IMR-90 (cell line): ENCODE measurements at regions not wholly inside any gene's neighbourhood (a gene's known extent, or its start where the extent isn't known, plus 50 kb on each side); places are given as distances from the start of the nearest gene placed in this dataset.

ENCODE experiments used
- ATAC-seq: fragments of 200-7000 bp; cut with Tn5 transposase; 2 replicates; pipeline ENCODE4 v1.9.1; 2020; ENCODE audit warnings: low read depth, mild to moderate bottlenecking, moderate library complexity
- BruUV-seq: library from RNA; stranded (reverse); fragments of 400-500 nt; replicated peaks from 2 replicates; lab custom pipeline; 2021; lab: Mats Ljungman, UMichigan
- CTCF ChIA-PET: fragments of 300-600 bp; formaldehyde crosslinking; extraction: SDS; loops from one replicate; lab custom pipeline; 2021; ENCODE audit warnings: antibody characterized with exemption; lab: Yijun Ruan, JAX
- POLR2A ChIA-PET: fragments of 300-600 bp; sonication (Branson Sonifier 250); formaldehyde crosslinking; loops from one replicate; lab custom pipeline; 2022; ENCODE audit warnings: antibody characterized with exemption; ENCODE audit not compliant: unreplicated experiment; lab: Charles Lee
- DNase-seq: peaks from one replicate; pipeline ENCODE4 v3.0.0; 2013
- H2AFZ ChIP-seq: replicated peaks from 2 replicates; pipeline ENCODE3; 2013; ENCODE audit warnings: low read length, mild to moderate bottlenecking; ENCODE audit not compliant: poor library complexity
- H2AK5ac ChIP-seq: 2 replicates; pipeline ENCODE4 v1.6.1; 2013; ENCODE audit warnings: low read depth, low read length, inconsistent platforms
- H2AK9ac ChIP-seq: replicated peaks from 2 replicates; pipeline ENCODE3; 2013; ENCODE audit warnings: mild to moderate bottlenecking, low read depth, low read length, moderate library complexity; ENCODE audit not compliant: poor library complexity
- H2BK120ac ChIP-seq: 2 replicates; pipeline ENCODE4 v1.6.1; 2013; ENCODE audit warnings: low read depth, low read length, inconsistent platforms
- H2BK15ac ChIP-seq: 3 replicates; pipeline ENCODE4 v1.6.1; 2013; ENCODE audit warnings: low read depth, low read length, inconsistent platforms
- H2BK20ac ChIP-seq: 2 replicates; pipeline ENCODE4 v1.6.1; 2013; ENCODE audit warnings: low read depth, mild to moderate bottlenecking, inconsistent platforms, low read length, moderate library complexity
- H2BK5ac ChIP-seq: 2 replicates; pipeline ENCODE4 v1.6.1; 2013; ENCODE audit warnings: mild to moderate bottlenecking, low read depth, low read length, inconsistent platforms; ENCODE audit not compliant: poor library complexity, severe bottlenecking
- H3K14ac ChIP-seq: replicated peaks from 2 replicates; pipeline ENCODE4 v1.6.1; 2013; ENCODE audit warnings: low read depth, low read length, inconsistent platforms
- H3K18ac ChIP-seq: 2 replicates; pipeline ENCODE4 v1.6.1; 2013; ENCODE audit warnings: low read depth, low read length, control low read depth
- H3K23ac ChIP-seq: 2 replicates; pipeline ENCODE4 v1.6.1; 2013; ENCODE audit warnings: low read depth, low read length, inconsistent platforms
- H3K27ac ChIP-seq: 2 replicates; pipeline ENCODE4 v1.5.1; 2013; ENCODE audit warnings: mild to moderate bottlenecking, control low read depth, low read length; ENCODE audit not compliant: insufficient read depth
- H3K27me3 ChIP-seq: 2 replicates; pipeline ENCODE4 v1.6.1; 2013; ENCODE audit warnings: low read length; ENCODE audit not compliant: control insufficient read depth, insufficient read depth
- H3K36me3 ChIP-seq: 2 replicates; pipeline ENCODE4 v1.6.1; 2013; ENCODE audit warnings: low read length, mixed read lengths; ENCODE audit not compliant: control insufficient read depth, insufficient read depth
- H3K4ac ChIP-seq: 2 replicates; pipeline ENCODE4 v1.6.1; 2013; ENCODE audit warnings: low read depth, low read length, inconsistent platforms
- H3K4me1 ChIP-seq: 2 replicates; pipeline ENCODE4 v1.6.1; 2013; ENCODE audit warnings: low read length, mixed read lengths; ENCODE audit not compliant: control insufficient read depth, insufficient read depth
- H3K4me2 ChIP-seq: 2 replicates; pipeline ENCODE4 v1.6.1; 2013; ENCODE audit warnings: low read depth, mild to moderate bottlenecking, control low read depth, low read length, moderate library complexity
- H3K4me3 ChIP-seq: 2 replicates; pipeline ENCODE4 v1.5.1; 2013; ENCODE audit warnings: low read depth, mild to moderate bottlenecking, control low read depth, low read length, moderate library complexity; ENCODE audit not compliant: insufficient read depth
- H3K56ac ChIP-seq: 2 replicates; pipeline ENCODE4 v1.6.1; 2013; ENCODE audit warnings: low read length, inconsistent platforms; ENCODE audit not compliant: insufficient read depth; ENCODE audit errors: extremely low read depth
- H3K79me1 ChIP-seq, 2 experiments: 2 replicates each; pipeline ENCODE4 v1.6.1; 2013; ENCODE audit warnings: low read length in 2 of 2, inconsistent platforms in 1 of 2, low read depth in 1 of 2
- H3K9ac ChIP-seq: 2 replicates; pipeline ENCODE4 v1.6.1; 2013; ENCODE audit warnings: low read depth, low read length, control low read depth
- H3K9me1 ChIP-seq: 2 replicates; pipeline ENCODE4 v1.6.1; 2013; ENCODE audit warnings: low read length, inconsistent platforms; ENCODE audit not compliant: insufficient read depth
- H3K9me3 ChIP-seq: 2 replicates; pipeline ENCODE4 v1.6.1; 2013; ENCODE audit warnings: low read length; ENCODE audit not compliant: control insufficient read depth, insufficient read depth
- H4K20me1 ChIP-seq: 2 replicates; pipeline ENCODE4 v1.6.1; 2013; ENCODE audit warnings: low read length, inconsistent platforms; ENCODE audit not compliant: insufficient read depth
- H4K5ac ChIP-seq: 2 replicates; pipeline ENCODE4 v1.6.1; 2013; ENCODE audit warnings: mild to moderate bottlenecking, low read depth, low read length, control low read depth
- H4K8ac ChIP-seq, 2 experiments: 2 replicates each; pipeline ENCODE4 v1.6.1; 2013; ENCODE audit warnings: low read depth in 2 of 2, low read length in 2 of 2, control low read depth in 1 of 2, inconsistent platforms in 1 of 2
- H4K91ac ChIP-seq: 2 replicates; pipeline ENCODE4 v1.6.1; 2013; ENCODE audit warnings: low read depth, low read length, inconsistent platforms; ENCODE audit not compliant: insufficient read depth
- FOS ChIP-seq: fragments of 150-350 bp; IDR thresholded peaks from 2 replicates; pipeline ENCODE4 v1.6.1; 2016; ENCODE audit warnings: low read depth, low read length
- MAZ ChIP-seq: IDR thresholded peaks from 2 replicates; pipeline ENCODE4 v1.6.1; 2012; ENCODE audit warnings: low read depth, mild to moderate bottlenecking, low read length, improper control_type of control experiment, moderate library complexity, borderline replicate concordance
- NFE2L2 ChIP-seq: fragments of 150-350 bp; IDR thresholded peaks from 2 replicates; pipeline ENCODE4 v1.6.1; 2016; ENCODE audit warnings: low read depth, mild to moderate bottlenecking, low read length
- RAD21 ChIP-seq: IDR thresholded peaks from 2 replicates; pipeline ENCODE4 v1.6.1; 2012; ENCODE audit warnings: low read length, improper control_type of control experiment
- RCOR1 ChIP-seq: IDR thresholded peaks from 2 replicates; pipeline ENCODE4 v1.6.1; 2012; ENCODE audit warnings: mild to moderate bottlenecking, low read length, improper control_type of control experiment; ENCODE audit not compliant: insufficient replicate concordance
- RFX5 ChIP-seq: IDR thresholded peaks from 2 replicates; pipeline ENCODE4 v1.8.0; 2012; ENCODE audit warnings: low read depth, mild to moderate bottlenecking, low read length, moderate library complexity
- WGBS, 2 experiments: methylation state at CpG; one replicate each; pipeline versions ENCODE4 v1.1.5 to v1.1.7; 2013; ENCODE audit warnings: missing lambda C conversion rate in 2 of 2; ENCODE audit not compliant: insufficient read length in 1 of 2; ENCODE audit errors: extremely low coverage in 2 of 2; 5-methylcytosine and 5-hydroxymethylcytosine counted together
- dilution Hi-C: fragments of 300-500 bp; cut with HindIII; formaldehyde crosslinking; loops from one replicate; pipeline ENCODE4 v1.14.3; 2018; ENCODE audit warnings: low sequenced_read_pairs; ENCODE audit not compliant: unreplicated experiment
- in situ Hi-C: fragments of 300-500 bp; cut with MboI; formaldehyde crosslinking; loops from 3 replicates; pipeline ENCODE4 v1.14.3; 2019; ENCODE audit warnings: low sequenced_read_pairs, inconsistent platforms, mixed read lengths
- intact Hi-C: fragments of 100-400 bp; cut with micrococcal nuclease; formaldehyde crosslinking; loops from 2 replicates; pipeline ENCODE4 v1.10.0; 2022
- TF ChIP-seq, protein P1 (sequence below): fragments of 150-350 bp; IDR thresholded peaks from 2 replicates; pipeline ENCODE4 v1.6.1; 2017; ENCODE audit warnings: mild to moderate bottlenecking, antibody characterized with exemption, low read length, low read depth

- no peak overlapping the region for H2AFZ ChIP-seq
These were observed 142.7 kb downstream of the JCAD start for GRCh38 chr10:29916669-29917068.

More at GRCh38 chr10:29916669-29917068, 142.7 kb downstream of the JCAD start:
- no peak overlapping the region for H4K91ac ChIP-seq
- H2BK20ac ChIP-seq, result no peak overlapping the region
- H3K18ac ChIP-seq, result no peak overlapping the region
- ChIA-PET CTCF (interaction anchor here (0.8 kb wide), 1 partner anchor 228 kb away, joined by 5 read pairs; no protein-coding TSS in a partner anchor), POLR2A (no interaction called here)
- DNase-seq, result no peak
- H3K14ac ChIP-seq, result no peak overlapping the region
- H2AK5ac ChIP-seq, result no peak overlapping the region
- no peak overlapping the region for H3K4ac ChIP-seq
- no peaks in the 10 kb centered on the region for H4K20me1 ChIP-seq
- H3K9me3 ChIP-seq, result no peaks in the 10 kb centered on the region
- dilution Hi-C loops (no loop called here), intact Hi-C loops (no loop called here), in situ Hi-C loops (no loop called here)
- no peak overlapping the region for H3K27ac ChIP-seq
- no peak for TF ChIP-seq RAD21
- no peak for TF ChIP-seq FOS
- no peak for TF ChIP-seq RCOR1
- TF ChIP-seq, protein P1, sequence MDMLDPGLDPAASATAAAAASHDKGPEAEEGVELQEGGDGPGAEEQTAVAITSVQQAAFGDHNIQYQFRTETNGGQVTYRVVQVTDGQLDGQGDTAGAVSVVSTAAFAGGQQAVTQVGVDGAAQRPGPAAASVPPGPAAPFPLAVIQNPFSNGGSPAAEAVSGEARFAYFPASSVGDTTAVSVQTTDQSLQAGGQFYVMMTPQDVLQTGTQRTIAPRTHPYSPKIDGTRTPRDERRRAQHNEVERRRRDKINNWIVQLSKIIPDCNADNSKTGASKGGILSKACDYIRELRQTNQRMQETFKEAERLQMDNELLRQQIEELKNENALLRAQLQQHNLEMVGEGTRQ, result no peak
- TF ChIP-seq RFX5, result no peak
- no peak for TF ChIP-seq MAZ
- no peak for TF ChIP-seq NFE2L2
- no TSS peak for BruUV-seq
- no peaks in the 10 kb centered on the region for H3K79me1 ChIP-seq
- peaks cover 3% of the 10 kb centered on the region; the same call in 1 of the 2 replicates for H3K4me1 ChIP-seq
- WGBS, 2 experiments, result no CpG with 5 or more reads among the region's 4 CpGs
- no peak overlapping the region for H2BK15ac ChIP-seq
- H3K9ac ChIP-seq, result no peak overlapping the region
- no peaks in the 10 kb centered on the region for H3K36me3 ChIP-seq
- no peak overlapping the region for H2AK9ac ChIP-seq
- H3K9me1 ChIP-seq, result no peaks in the 10 kb centered on the region
- H3K27me3 ChIP-seq, result peaks cover 27% of the 10 kb centered on the region
- H4K8ac ChIP-seq, result no peak overlapping the region
- no peak overlapping the region for H2BK120ac ChIP-seq
- no peak overlapping the region for H3K4me3 ChIP-seq
- H3K23ac ChIP-seq, result no peak overlapping the region
- no peak overlapping the region for H4K5ac ChIP-seq
- no peak overlapping the region for H2BK5ac ChIP-seq
- no peak overlapping the region for H3K4me2 ChIP-seq
- no peak overlapping the region for H3K56ac ChIP-seq
- ATAC-seq, result no peak
